GM18499 (cell line): ENCODE measurements at regions not wholly inside any gene's neighbourhood (a gene's known extent, or its start where the extent isn't known, plus 50 kb on each side); places are given as distances from the start of the nearest gene placed in this dataset.

Source experiments
- ATAC-seq: cut with Tn5 transposase; IDR thresholded peaks from one replicate; pipeline ENCODE4 v1.9.1; 2021; ENCODE audit warnings: moderate number of reproducible peaks; ENCODE audit not compliant: insufficient read depth, unreplicated experiment

DNA sequence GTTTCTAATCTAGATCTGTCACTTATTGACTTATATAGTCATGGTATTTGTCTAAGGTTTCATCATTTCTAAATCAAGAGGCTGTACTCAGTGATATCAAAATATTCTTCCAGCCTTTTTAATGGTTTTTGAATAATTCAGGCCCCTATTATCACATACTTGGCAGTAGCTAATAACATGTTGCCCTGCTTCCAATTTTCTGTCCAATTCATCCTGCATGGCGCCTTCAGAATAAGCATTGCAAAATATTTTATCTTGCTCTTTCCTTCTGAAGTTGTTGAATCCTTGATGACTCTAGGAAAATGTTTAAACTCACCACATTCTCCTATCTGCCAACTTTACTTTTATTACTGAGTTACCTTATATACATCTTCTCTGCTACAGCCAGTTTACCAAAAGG is 517.2 kb upstream of the B3GALT2 start:
- no peak for ATAC-seq

DNA sequence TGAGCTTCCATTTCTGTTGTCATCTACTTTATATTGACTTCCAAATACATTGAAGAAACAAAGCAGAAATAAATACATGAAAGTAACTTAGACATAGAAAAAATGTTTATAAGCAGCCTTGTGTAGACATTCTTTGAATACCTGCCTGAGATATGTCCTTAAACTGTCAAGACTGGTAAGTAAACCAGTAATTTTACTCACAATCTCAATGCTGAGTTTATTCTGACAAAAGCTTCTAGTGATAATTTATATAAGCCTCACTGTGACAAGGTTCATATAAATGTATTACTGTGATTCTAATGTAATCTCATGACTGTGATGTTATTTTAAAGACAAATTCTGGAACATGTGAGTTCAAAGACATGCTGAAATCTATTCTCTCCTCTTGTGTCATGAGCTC is 516.7 kb upstream of the B3GALT2 start:
- ATAC-seq = no peak

DNA sequence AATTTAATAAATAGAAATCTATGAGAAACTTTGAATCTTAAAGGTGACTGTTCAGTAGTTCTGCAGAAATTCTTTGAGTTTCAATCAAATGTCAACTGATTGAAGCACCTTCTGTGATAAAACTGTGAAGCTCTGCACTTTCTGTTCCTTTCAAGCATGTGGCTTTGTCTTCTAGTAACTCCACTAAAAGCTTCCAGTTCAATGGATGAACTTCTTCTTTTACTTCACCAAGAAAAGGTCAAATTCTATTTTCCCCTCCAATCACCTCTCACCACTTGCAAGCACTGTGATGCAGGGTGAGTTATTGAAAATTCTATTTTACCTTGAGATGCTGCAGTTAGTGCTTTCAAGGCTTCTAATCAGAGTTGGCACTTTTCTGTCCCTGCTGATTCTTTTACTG is 515.3 kb upstream of the B3GALT2 start:
- no peak for ATAC-seq

DNA sequence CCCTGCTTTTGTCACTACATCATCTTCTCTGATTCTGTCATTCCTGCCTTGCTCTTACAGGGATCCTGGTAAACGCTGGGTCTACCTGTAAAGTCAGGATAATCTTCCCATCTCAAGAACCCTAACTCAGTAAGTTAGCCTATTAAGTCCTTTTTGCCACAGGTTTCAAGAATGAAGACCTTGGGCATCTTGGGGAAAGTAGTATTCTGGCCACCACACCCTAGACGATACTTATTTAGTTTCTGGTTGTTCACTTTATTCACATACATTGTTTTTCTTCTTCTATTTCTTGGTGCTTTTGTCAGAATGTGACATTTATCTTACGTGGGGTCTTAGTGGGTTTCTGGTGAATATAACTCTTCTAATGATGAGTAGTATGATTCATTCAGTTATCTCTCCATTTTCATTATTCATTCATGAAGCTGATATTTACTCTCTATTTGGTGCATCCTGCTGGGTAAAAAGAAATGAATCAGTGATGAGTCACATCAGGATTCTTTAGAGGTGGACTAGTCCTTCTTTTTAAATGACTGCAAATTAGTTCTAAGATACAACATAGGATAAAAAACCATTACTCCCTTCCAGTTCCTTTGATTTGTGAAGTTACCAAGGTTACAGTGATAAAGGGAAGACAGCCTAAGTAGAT is 514.4 kb upstream of the B3GALT2 start:
- ATAC-seq = no peak

DNA sequence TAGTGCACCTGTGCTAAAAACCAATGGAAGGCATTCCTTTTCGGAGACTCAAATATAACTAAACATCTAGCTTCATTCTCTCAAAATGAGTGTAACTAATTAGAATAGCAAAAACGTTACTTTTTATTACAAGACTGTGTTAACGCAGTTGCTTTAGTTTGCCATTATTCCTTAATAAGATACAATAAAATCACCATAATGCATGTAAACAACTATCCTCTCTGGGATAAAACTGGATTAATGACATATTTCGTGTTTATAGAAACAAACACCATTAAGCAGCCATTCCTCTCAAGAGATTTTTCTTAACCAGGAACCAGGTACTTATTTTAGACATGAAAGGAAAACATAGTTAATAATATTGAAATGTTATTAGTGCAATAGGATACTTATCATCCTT is 512.8 kb upstream of the B3GALT2 start:
- ATAC-seq = no peak

DNA sequence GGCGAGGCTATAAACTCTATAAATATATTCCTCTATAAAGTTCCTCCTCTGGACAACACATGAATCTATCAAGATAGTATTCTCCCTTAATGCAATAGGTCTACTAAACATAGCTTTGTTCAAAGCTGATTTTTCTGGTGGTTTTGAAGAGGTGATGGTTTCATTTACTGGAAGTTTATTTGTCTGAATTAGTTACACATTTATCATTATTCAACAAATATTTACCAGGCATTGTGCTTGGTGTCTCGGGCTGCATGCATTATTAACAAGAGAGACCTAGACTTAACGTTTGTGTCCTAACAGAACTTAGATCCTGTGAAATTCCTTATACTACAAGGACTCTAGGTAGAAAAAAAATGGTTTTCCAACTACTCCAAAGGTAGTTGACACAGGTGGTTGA is 511.4 kb upstream of the B3GALT2 start:
- ATAC-seq = no peak

DNA sequence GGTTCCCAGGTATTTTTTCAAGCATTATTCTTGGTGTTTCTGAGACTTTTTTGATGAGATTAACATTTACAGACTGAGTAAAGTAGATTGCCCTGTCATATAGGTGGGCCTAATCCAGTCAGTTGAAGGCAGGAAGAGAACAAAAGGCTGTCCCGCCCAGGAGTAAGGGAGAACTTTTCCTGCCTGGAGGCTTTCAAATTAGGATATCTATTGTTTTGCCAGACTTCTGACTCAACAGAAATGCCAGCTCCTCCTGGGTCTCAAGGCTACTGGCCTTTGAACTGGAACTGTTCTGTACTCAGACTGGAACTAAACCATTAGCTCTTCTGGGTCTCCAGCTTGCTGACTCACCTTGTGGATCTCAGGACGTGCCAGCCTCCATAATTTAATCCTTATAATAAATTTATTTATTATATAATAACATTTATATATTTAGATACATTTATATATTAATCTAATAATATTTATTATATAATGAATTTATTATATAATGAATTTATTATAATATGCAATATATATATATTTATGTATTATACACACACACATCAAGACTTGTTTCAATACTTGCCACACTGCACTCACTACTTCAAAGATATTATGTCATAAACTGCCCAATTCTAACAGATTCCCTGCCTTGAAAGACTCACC is 510.8 kb upstream of the B3GALT2 start:
- no peak for ATAC-seq

DNA sequence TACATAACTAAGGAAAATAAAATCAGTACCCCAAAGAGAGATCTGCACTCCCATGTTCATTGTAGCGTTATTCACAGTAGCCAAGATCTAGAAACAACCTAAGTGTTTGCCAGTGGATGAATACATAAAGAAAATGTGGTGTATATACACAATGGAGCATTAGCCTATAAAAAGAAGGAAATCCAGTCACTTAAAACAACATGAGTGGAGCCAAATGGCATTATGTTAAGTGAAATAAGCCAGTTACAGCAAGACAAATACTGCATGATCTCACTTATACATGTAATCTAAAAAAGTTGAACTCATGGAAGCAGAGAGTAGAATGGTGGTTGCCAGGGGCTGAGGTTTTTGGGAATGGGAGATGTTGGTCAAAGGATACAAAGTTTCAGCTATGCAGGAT is 508.3 kb upstream of the B3GALT2 start:
- ATAC-seq = no peak

DNA sequence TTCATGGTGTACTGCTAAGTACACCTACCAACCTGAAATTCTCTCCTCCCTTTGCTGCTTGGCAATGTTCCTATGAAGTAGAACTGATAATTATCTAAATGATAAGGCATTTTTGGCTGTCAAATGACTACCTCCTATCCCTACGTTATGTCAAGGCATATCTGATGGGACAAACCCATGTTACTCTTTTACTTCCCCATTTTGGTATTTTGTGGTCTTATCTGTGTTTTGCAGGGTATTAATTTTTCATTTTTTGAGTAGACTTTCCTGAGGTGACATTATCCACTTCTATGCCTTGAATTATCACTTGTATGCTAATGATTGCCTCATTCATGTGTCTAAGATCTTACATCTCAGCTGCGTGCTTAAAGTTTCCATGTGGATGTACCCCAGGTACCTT is 499.6 kb upstream of the B3GALT2 start:
- no peak for ATAC-seq

DNA sequence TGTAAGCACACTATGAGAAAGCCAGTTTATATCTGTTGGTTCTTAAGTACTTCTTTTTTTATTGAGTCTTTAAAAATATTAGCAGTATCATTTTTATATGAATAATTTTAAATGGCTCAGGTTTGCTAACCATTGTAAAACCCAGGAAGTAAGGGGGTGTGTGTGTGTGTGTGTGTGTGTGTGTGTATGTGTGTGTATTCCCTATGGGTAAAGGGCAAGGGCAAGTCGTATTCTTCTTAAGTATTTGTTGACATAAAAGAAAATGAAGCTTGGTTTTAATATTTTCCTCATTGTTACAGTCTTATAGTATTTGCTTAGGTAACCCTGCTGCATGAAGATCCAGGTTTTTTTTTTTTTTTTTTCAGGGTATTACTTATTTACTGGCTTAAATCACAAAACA is 495.0 kb upstream of the B3GALT2 start:
- no peak for ATAC-seq

DNA sequence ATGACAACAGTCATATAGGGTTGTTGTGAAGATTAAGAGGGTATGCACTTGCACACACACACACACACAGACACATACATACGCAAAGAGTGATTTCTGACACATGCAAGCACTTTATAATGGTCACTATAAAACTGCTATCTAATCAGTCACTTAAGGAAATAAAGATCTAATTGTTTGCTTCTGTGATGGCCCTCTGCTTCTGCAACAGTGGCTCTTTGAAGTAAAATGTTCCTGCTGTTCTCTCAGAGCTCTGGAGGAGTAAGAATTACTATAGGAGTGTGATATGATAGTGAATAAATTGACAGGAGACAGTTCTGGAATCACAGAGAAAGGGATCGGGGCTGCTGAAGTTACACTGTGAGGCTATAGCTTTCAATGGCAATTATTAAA is 494.5 kb upstream of the B3GALT2 start:
- ATAC-seq = no peak

DNA sequence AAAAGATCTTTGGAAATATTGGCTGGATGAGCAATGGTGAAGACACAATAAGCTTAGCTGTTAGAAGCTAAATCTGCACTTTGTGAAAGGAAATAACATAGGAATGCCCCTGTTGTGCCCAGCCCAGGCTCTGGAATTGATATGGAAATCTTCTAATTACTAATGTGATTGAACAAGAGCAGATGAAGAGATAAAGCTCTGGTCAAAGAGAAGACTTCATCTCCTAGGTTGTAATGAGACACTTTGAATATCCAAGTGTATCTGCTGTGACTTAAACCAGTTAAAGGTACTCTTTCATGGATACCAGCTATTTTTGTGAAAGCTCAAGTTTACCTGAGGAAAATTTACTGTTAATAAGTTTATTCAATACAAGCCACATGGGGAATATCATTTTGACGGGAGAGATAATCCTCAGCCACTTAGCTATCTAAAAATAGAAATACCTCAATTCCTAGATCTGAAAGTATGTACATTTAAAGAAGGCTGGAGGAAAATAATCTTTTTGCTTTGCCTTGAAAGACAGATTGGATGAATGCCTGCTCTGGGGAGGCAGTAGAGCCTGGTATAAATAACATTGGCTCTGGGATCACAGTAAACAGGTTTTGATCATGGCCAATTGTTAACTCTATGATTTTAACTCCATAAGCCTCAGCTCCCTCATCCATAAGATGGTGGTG is 494.0 kb upstream of the B3GALT2 start:
- no peak for ATAC-seq

DNA sequence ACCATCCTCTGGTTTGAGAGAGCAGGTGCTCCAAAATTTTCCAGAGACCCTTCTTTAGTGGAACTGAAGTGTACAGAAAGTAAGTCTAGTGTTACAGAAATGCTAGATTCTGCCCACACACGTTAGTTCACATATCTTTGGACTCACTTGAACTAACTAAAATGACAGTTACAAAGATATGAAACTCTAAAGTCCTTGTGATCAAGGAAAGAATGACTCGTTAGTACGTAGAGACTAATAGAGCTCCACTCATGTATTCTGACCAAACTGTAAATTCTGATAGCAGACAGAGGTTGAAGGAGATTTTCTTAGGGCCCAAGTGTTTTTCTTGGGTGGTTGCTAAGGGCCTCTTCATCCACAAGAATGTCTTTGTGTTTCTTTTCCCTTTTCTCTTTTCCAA is 491.5 kb upstream of the B3GALT2 start:
- ATAC-seq = no peak

DNA sequence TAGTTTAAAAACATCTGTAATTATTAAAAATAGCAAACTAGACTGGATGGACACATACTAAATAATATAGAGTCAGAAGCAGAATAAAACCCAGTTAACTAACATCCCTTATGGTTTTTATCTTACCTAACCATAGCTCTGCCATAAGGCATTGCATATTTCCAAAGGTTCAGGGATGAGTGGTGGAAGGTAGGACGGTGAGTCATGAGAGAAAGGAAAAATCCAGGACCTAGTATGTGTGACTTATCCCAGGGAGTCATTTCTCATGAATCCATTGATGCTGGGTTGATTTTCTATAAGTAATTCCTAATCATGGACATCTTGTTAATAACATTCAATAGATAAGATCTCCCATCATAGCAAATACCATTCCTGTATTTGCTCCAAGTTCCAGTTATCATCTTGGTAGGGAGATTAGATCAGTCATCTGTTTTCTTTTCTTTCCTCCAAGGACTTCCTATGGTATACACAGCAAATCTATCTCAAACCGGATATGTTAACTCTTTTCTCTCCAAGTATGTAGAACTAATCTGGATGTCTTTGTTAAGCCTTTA is 490.7 kb upstream of the B3GALT2 start:
- no peak for ATAC-seq

DNA sequence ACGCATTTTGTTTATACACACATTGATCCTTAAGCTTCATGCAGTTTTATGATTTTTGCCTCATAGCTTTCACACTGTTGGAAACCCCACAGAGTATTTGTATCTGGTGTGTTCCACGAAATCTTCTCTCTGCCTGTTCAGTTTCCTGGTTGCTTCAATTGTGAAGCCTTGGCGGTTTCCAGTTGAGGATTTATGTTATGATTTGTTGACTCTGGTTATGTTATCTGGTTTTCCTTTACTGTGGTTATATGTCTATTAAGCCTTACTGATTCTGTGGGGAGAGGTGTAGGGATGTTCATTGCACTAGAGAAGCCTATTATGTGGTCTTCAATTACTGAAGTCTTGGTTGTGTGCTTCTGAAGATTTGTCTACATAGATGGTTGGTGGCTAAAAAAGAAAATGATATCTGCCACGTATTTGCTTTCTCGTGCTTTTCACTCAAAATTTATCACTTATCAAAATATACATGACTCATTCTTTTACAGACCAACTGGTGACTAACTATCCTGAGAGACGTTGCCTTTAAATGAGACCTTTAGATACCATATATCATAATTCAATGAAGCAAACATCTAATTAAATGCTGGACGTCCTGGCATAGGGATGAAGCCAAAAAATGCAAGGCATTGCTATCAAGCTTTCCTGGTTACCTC is 488.0 kb upstream of the B3GALT2 start:
- no peak for ATAC-seq

DNA sequence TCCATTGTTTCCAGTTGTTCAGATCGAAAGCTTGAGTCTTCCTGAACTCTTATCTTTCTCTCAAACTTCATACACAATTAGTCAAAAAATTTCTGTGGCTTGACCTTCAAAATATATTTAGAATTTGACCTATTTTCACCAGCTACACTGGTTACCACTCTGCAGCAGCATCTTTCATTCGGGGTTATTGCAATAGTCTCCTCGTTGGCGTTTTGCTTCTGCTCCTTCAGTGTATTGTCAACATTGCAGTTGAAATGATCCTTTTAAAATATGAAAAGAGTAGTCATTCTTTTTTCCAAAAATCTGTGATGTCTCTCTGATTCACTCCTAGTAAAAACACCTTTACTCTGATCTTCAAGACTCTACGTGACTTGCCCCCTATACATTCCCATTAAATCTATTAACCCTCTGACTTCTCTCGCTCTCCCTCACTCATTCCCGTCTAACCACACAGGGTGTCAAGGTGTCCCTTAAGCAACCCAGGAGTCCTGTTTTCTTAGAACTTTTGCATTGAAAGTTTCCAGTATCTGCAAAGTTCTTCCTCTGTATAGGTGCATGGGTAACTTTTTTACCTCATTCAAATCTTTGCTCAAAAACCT is 480.2 kb upstream of the B3GALT2 start:
- no peak for ATAC-seq

DNA sequence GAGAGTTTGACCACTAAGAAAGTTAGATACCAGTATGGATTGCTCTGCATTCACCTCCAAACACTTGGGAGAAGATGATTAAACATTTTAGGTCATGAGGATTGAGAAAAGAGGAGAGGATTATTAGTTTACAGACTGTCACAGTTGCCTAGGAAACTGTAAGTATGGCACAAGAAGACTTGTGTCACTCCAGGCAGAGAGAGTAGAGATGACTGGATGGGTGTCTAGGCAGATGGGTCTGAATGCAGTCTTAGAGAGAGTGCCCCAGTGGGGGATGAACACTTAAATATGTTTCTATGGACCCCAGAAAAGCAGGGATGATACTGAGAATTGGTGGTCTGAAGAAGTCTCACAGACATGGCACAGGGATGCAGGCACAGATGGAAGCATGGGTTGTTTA is 477.6 kb upstream of the B3GALT2 start:
- ATAC-seq = no peak

DNA sequence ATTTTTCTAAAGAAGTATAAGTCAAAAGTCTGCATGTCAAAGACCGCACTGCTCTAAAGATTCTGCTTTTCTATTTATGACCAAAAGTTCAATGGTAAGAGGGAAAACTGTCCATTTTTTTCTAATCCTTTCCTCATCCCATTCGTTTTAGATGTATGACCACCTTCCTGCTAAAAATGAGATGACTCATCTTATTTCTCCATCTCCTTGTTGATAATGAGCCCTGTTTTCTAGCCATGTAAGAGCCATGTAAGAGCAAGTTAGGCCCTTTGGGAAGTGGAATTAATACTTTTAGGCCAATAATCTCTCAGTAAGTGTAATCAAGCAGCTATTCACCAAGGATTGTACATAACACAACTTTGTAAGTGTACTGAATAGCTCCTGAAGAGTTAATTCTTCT is 475.6 kb upstream of the B3GALT2 start:
- no peak for ATAC-seq

DNA sequence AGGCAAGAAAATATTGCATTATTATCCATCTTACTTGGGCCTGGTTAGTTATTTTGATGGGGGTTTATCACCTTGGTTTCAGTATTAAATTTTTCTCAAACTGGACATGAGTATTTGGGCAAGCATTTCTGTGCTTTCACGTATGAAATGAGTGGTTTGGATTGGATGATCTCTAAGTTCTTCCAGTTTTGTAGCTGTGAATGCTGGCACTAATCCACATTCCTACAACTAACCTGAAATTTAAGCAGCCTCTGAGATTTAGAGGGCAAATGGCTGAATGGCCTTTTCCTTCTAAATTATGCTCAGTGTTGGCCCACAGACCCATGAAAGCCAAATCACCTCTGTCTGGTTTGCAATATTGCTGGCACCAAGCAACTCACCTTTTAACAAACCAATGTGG is 475.0 kb upstream of the B3GALT2 start:
- ATAC-seq = no peak

DNA sequence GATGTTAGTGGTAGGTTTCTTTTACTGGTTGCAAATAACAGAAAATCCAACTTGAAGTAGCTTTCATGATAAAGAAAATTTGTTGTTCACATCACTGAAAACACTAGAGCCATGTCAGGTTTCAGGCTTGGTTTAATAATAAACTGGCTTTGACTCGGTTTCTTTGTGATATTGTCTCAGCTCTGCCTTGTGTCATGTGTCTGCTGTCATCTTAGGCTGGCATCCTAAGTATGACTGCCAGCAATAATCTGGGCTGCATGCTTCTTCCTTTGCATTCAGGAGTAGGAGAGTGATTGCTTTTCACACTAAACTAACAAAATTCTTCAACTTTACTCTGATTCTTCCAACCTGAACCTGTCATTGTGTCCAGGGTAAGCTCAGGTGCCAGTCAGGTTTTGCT is 474.0 kb upstream of the B3GALT2 start:
- ATAC-seq = no peak

DNA sequence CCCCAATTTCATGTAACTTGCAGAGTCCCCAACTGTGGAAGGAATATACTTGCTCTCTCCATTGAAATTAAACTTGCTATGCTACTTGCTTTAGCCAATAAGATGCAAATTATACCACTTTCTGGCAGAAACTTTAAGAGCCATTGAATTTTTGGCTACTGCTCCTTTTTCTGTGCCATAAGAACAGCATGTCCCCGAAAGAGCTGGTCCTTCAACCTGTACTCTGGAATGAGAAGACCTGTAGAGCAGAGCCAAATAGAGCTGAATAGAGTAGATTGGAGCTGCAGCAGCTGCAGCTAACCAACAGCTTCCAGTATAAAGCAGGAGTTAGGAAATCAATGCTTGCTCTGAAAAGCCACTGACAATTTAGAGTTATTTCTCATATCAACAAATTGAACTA is 472.3 kb upstream of the B3GALT2 start:
- ATAC-seq = no peak
